WTC11 (cell line): ENCODE measurements at regions not wholly inside any gene's neighbourhood (a gene's known extent, or its start where the extent isn't known, plus 50 kb on each side); places are given as distances from the start of the nearest gene placed in this dataset.

Experiments used
- ARID4B ChIP-seq: sonication (generic); formaldehyde crosslinking; IDR thresholded peaks from 2 replicates; pipeline ENCODE4 v1.8.0; 2023; ENCODE audit warnings: missing genetic modification reagents, mild to moderate bottlenecking, borderline replicate concordance
- ATF3 ChIP-seq: sonication (generic); formaldehyde crosslinking; conservative IDR thresholded peaks from 2 replicates; pipeline ENCODE4 v1.8.1; 2022; ENCODE audit warnings: mild to moderate bottlenecking, missing genetic modification reagents
- CREB1 ChIP-seq: sonication (generic); formaldehyde crosslinking; IDR thresholded peaks from 2 replicates; pipeline ENCODE4 v1.8.0; 2023; ENCODE audit warnings: mild to moderate bottlenecking, missing genetic modification reagents
- CTCF ChIP-seq: fragments of 200-600 bp; IDR thresholded peaks from 2 replicates; pipeline ENCODE4 v1.8.0; 2022; ENCODE audit warnings: antibody characterized with exemption
- ESRRA ChIP-seq: sonication (generic); formaldehyde crosslinking; IDR thresholded peaks from 2 replicates; pipeline ENCODE4 v1.8.1; 2022; ENCODE audit warnings: mild to moderate bottlenecking, missing genetic modification reagents, borderline replicate concordance
- FOXP4 ChIP-seq: sonication (generic); formaldehyde crosslinking; IDR thresholded peaks from 2 replicates; pipeline ENCODE4 v1.8.0; 2022; ENCODE audit warnings: mild to moderate bottlenecking, missing genetic modification reagents
- HMGXB4 ChIP-seq: sonication (generic); formaldehyde crosslinking; IDR thresholded peaks from 2 replicates; pipeline ENCODE4 v1.8.1; 2023; ENCODE audit warnings: mild to moderate bottlenecking, moderate library complexity, missing genetic modification reagents
- NFE2L1 ChIP-seq: sonication (generic); formaldehyde crosslinking; IDR thresholded peaks from 2 replicates; pipeline ENCODE4 v1.8.1; 2023; ENCODE audit warnings: missing genetic modification reagents
- SP1 ChIP-seq: sonication (generic); formaldehyde crosslinking; conservative IDR thresholded peaks from 2 replicates; pipeline ENCODE4 v1.8.1; 2022; ENCODE audit warnings: missing genetic modification reagents

- TF ChIP-seq CREB1 (CRISPR knock-in tag) (no peak), CTCF (no peak), ARID4B (CRISPR knock-in tag) (no peak), NFE2L1 (no peak), ESRRA (CRISPR knock-in tag) (no peak), ATF3 (no peak), HMGXB4 (no peak), FOXP4 (CRISPR knock-in tag) (no peak), SP1 (CRISPR knock-in tag) (no peak)
Measured at GRCh38 chr12:91256411-91256810, 73.8 kb upstream of the DCN start.
